Neural cell (in vitro differentiated cells): ENCODE measurements at regions not wholly inside any gene's neighbourhood (a gene's known extent, or its start where the extent isn't known, plus 50 kb on each side); places are given as distances from the start of the nearest gene placed in this dataset.

Source experiments
- H2AFZ ChIP-seq: fragments of 200-600, 300-800 bp; sonication (generic), shearing (Covaris generic); 2 replicates; pipeline ENCODE4 v1.6.0; 2014; ENCODE audit warnings: low read depth, mild to moderate bottlenecking, antibody characterized with exemption, low read length, moderate library complexity
- H3F3A ChIP-seq: fragments of 200-600 bp; shearing (Covaris generic); 2 replicates; pipeline ENCODE4 v1.6.1; 2016; ENCODE audit warnings: mild to moderate bottlenecking, moderate library complexity, mixed read lengths, antibody characterized with exemption, low read length; ENCODE audit not compliant: insufficient read depth, poor library complexity, severe bottlenecking
- H3K27ac ChIP-seq: fragments of 200-600, 300-800 bp; sonication (generic), shearing (Covaris generic); 2 replicates; pipeline ENCODE4 v1.5.1; 2014; ENCODE audit warnings: mild to moderate bottlenecking, low read length, moderate library complexity
- H3K27me3 ChIP-seq: fragments of 300-800, 200-600 bp; sonication (generic), shearing (Covaris generic); 2 replicates; pipeline ENCODE4 v1.6.0; 2014; ENCODE audit warnings: mild to moderate bottlenecking, low read depth, low read length, moderate library complexity; ENCODE audit not compliant: insufficient read depth
- H3K36me3 ChIP-seq: fragments of 300-800, 200-600 bp; sonication (generic), shearing (Covaris generic); 2 replicates; pipeline ENCODE4 v1.5.1; 2014; ENCODE audit warnings: mild to moderate bottlenecking, antibody characterized with exemption, low read length, moderate library complexity; ENCODE audit not compliant: insufficient read depth
- H3K4me2 ChIP-seq: fragments of 300-800, 200-600 bp; sonication (generic), shearing (Covaris generic); 2 replicates; pipeline ENCODE4 v1.6.0; 2014; ENCODE audit warnings: mild to moderate bottlenecking, low read length
- H3K4me3 ChIP-seq: fragments of 300-800, 200-600 bp; sonication (generic), shearing (Covaris generic); 2 replicates; pipeline ENCODE4 v1.5.1; 2014; ENCODE audit warnings: mild to moderate bottlenecking, low read length, moderate library complexity
- H3K79me2 ChIP-seq: fragments of 200-600 bp; shearing (Covaris generic); replicated peaks from 2 replicates; pipeline ENCODE4 v1.6.0; 2014; ENCODE audit warnings: mild to moderate bottlenecking, low read length, moderate library complexity; ENCODE audit not compliant: insufficient read depth
- H3K9ac ChIP-seq: fragments of 300-800, 200-600 bp; sonication (generic), shearing (Covaris generic); 2 replicates; pipeline ENCODE4 v1.6.1; 2016; ENCODE audit warnings: mild to moderate bottlenecking, low read length, mixed read lengths
- H3K9me2 ChIP-seq: fragments of 200-600 bp; shearing (Covaris generic); 2 replicates; pipeline ENCODE4 v1.6.1; 2016; ENCODE audit warnings: mild to moderate bottlenecking, low read length, mixed read lengths; ENCODE audit not compliant: insufficient read depth
- H3K9me3 ChIP-seq: fragments of 200-600, 300-800 bp; sonication (generic), shearing (Covaris generic); 2 replicates; pipeline ENCODE4 v1.6.1; 2016; ENCODE audit warnings: mild to moderate bottlenecking, mixed run types, low read length, moderate library complexity, mixed read lengths
- H4K20me1 ChIP-seq: fragments of 200-600 bp; shearing (Covaris generic); 2 replicates; pipeline ENCODE4 v1.6.1; 2016; ENCODE audit warnings: mild to moderate bottlenecking, mixed run types; ENCODE audit not compliant: insufficient read depth
- EP300 ChIP-seq: fragments of 450-650 bp; conservative IDR thresholded peaks from 2 replicates; pipeline ENCODE4 v1.6.1; 2014; ENCODE audit warnings: antibody characterized with exemption, mild to moderate bottlenecking, moderate library complexity; ENCODE audit not compliant: poor library complexity, severe bottlenecking
- EZH2 ChIP-seq: fragments of 200-600, 300-800 bp; shearing (Covaris generic), sonication (generic); IDR thresholded peaks from 2 replicates; pipeline ENCODE4 v1.6.1; 2014; ENCODE audit warnings: antibody characterized with exemption, low read length, borderline replicate concordance, mild to moderate bottlenecking; ENCODE audit not compliant: insufficient read depth, poor library complexity, severe bottlenecking
- MXI1 ChIP-seq: fragments of 450-650 bp; conservative IDR thresholded peaks from 2 replicates; pipeline ENCODE4 v1.6.1; 2014; ENCODE audit warnings: antibody characterized with exemption, mild to moderate bottlenecking; ENCODE audit not compliant: poor library complexity, severe bottlenecking
- POLR2AphosphoS5 ChIP-seq: IDR thresholded peaks from 2 replicates; pipeline ENCODE4 v1.6.1; 2012
- RAD21 ChIP-seq: fragments of 450-650 bp; conservative IDR thresholded peaks from 2 replicates; pipeline ENCODE4 v1.6.1; 2014; ENCODE audit warnings: antibody characterized with exemption, mild to moderate bottlenecking, moderate library complexity
- SMC3 ChIP-seq: fragments of 450-650 bp; conservative IDR thresholded peaks from 2 replicates; pipeline ENCODE4 v1.6.1; 2014; ENCODE audit warnings: antibody characterized with exemption, mild to moderate bottlenecking, moderate library complexity; ENCODE audit not compliant: poor library complexity
- TAF1 ChIP-seq: IDR thresholded peaks from 2 replicates; pipeline ENCODE4 v1.6.1; 2012; ENCODE audit warnings: low read depth
- TF ChIP-seq, protein P1 (sequence below): fragments of 450-650 bp; IDR thresholded peaks from 2 replicates; pipeline ENCODE4 v1.5.1; 2014; ENCODE audit warnings: antibody characterized with exemption, mild to moderate bottlenecking, moderate library complexity; ENCODE audit not compliant: poor library complexity, severe bottlenecking
- TF ChIP-seq, protein P2 (sequence below): IDR thresholded peaks from 2 replicates; pipeline ENCODE4 v1.6.1; 2012; ENCODE audit warnings: borderline replicate concordance

DNA sequence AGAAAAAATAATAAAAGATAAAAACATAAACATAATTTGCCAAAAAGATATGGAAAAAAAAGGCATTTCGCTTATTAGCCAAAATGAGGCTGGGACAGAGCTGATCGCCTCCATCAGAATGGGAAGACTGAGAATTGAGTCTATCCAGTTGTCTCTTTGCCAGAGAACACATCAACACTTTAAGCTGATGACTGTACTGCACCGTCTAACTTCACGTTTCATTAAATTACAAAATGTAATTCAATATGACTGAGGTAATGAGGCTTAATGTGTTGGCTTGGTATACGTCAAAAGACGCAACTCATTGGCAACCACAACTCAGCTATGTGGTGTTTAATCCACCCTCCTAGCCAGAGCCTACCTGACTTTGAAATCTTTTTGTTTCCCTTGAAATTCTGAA, 462.7 kb upstream of the CD180 start:
- H2AFZ ChIP-seq: no peak overlapping the region

DNA sequence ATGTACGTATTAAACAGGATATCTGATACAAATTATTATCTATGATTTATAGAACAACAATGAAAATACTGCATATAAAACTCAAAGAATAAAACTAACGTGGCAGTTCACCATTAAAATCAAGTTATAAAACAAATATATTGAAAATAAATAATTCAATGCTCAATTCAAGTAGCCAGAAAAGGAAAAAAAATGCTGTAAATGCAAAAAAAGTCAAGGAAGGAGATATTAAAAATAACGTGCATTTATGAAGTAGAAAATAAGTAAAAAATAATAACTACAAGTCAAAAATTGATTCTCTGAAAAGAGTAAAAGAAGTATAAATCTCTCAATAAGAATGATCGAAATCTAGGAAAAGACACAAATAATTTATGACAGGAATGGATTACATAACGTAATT, 460.5 kb upstream of the CD180 start:
- Histone ChIP-seq H3K9me3 (no peaks in the 10 kb centered on the region), H3F3A (no peaks in the 10 kb centered on the region), H3K9me2 (no peaks in the 10 kb centered on the region), H3K9ac (no peak overlapping the region), H3K27me3 (no peaks in the 10 kb centered on the region), H3K4me3 (no peak overlapping the region), H3K79me2 (no peaks in the 10 kb centered on the region), H3K4me2 (no peak overlapping the region), H3K36me3 (no peaks in the 10 kb centered on the region), H2AFZ (no peak overlapping the region), H4K20me1 (no peaks in the 10 kb centered on the region), H3K27ac (no peak overlapping the region)
- TF ChIP-seq EZH2 (no peak), TAF1 (no peak), RAD21 (no peak), MXI1 (no peak), POLR2AphosphoS5 (no peak), SMC3 (no peak), EP300 (no peak)
- TF ChIP-seq, protein P1, sequence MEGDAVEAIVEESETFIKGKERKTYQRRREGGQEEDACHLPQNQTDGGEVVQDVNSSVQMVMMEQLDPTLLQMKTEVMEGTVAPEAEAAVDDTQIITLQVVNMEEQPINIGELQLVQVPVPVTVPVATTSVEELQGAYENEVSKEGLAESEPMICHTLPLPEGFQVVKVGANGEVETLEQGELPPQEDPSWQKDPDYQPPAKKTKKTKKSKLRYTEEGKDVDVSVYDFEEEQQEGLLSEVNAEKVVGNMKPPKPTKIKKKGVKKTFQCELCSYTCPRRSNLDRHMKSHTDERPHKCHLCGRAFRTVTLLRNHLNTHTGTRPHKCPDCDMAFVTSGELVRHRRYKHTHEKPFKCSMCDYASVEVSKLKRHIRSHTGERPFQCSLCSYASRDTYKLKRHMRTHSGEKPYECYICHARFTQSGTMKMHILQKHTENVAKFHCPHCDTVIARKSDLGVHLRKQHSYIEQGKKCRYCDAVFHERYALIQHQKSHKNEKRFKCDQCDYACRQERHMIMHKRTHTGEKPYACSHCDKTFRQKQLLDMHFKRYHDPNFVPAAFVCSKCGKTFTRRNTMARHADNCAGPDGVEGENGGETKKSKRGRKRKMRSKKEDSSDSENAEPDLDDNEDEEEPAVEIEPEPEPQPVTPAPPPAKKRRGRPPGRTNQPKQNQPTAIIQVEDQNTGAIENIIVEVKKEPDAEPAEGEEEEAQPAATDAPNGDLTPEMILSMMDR: no peak
- TF ChIP-seq, protein P2, sequence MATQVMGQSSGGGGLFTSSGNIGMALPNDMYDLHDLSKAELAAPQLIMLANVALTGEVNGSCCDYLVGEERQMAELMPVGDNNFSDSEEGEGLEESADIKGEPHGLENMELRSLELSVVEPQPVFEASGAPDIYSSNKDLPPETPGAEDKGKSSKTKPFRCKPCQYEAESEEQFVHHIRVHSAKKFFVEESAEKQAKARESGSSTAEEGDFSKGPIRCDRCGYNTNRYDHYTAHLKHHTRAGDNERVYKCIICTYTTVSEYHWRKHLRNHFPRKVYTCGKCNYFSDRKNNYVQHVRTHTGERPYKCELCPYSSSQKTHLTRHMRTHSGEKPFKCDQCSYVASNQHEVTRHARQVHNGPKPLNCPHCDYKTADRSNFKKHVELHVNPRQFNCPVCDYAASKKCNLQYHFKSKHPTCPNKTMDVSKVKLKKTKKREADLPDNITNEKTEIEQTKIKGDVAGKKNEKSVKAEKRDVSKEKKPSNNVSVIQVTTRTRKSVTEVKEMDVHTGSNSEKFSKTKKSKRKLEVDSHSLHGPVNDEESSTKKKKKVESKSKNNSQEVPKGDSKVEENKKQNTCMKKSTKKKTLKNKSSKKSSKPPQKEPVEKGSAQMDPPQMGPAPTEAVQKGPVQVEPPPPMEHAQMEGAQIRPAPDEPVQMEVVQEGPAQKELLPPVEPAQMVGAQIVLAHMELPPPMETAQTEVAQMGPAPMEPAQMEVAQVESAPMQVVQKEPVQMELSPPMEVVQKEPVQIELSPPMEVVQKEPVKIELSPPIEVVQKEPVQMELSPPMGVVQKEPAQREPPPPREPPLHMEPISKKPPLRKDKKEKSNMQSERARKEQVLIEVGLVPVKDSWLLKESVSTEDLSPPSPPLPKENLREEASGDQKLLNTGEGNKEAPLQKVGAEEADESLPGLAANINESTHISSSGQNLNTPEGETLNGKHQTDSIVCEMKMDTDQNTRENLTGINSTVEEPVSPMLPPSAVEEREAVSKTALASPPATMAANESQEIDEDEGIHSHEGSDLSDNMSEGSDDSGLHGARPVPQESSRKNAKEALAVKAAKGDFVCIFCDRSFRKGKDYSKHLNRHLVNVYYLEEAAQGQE: no peak

More for the DNA sequence above, 462.7 kb upstream of the CD180 start:
- H4K20me1 ChIP-seq: no peaks in the 10 kb centered on the region
- no peaks in the 10 kb centered on the region for H3K27me3 ChIP-seq
- no peaks in the 10 kb centered on the region for H3F3A ChIP-seq
- H3K4me3 ChIP-seq: no peak overlapping the region
- H3K9ac ChIP-seq: no peak overlapping the region
- no peak overlapping the region for H3K27ac ChIP-seq
- H3K79me2 ChIP-seq: no peaks in the 10 kb centered on the region
- H3K36me3 ChIP-seq: no peaks in the 10 kb centered on the region
- TF ChIP-seq TAF1: no peak
- no peak for TF ChIP-seq MXI1
- TF ChIP-seq SMC3: no peak
- TF ChIP-seq EP300: no peak
- no peak for TF ChIP-seq POLR2AphosphoS5
- no peak for TF ChIP-seq EZH2
- TF ChIP-seq, protein P2: no peak
- TF ChIP-seq, protein P1: no peak
- no peak for TF ChIP-seq RAD21
- H3K9me2 ChIP-seq: no peaks in the 10 kb centered on the region
- no peak overlapping the region for H3K4me2 ChIP-seq
- H3K9me3 ChIP-seq: no peaks in the 10 kb centered on the region
